BLaER1 treated with 17β-estradiol and CSF1 and Interleukin-3, amounts not matched to agents 10 nM and 100 nM (cell line): ENCODE measurements at regions not wholly inside any gene's neighbourhood (a gene's known extent, or its start where the extent isn't known, plus 50 kb on each side); places are given as distances from the start of the nearest gene placed in this dataset.

Experiments
- H3K27ac ChIP-seq, 11 experiments: shearing (Covaris generic); formaldehyde crosslinking; 2 replicates each; pipeline ENCODE4 v1.8.1; 2022
- H3K27me3 ChIP-seq, 11 experiments: shearing (Covaris generic); formaldehyde crosslinking; 2 replicates each; pipeline ENCODE4 v1.8.1; 2022
- H3K36me3 ChIP-seq, 11 experiments: shearing (Covaris generic); formaldehyde crosslinking; 2 replicates each; pipeline ENCODE4 v1.8.1; 2022
- H3K4me1 ChIP-seq, 10 experiments: shearing (Covaris generic); formaldehyde crosslinking; 2 replicates each; pipeline ENCODE4 v1.8.1; 2022
- H3K4me2 ChIP-seq, 11 experiments: shearing (Covaris generic); formaldehyde crosslinking; 2 replicates each; pipeline ENCODE4 v1.8.1; 2022
- H3K4me3 ChIP-seq, 10 experiments: shearing (Covaris generic); formaldehyde crosslinking; 2 replicates each; pipeline ENCODE4 v1.8.1; 2022
- H3K9ac ChIP-seq, 11 experiments: shearing (Covaris generic); formaldehyde crosslinking; 2 replicates each; pipeline ENCODE4 v1.8.1; 2022
- H3K9me3 ChIP-seq, 11 experiments: shearing (Covaris generic); formaldehyde crosslinking; replicated peaks in 1 of 11; 2 replicates each; pipeline ENCODE4 v1.8.1; 2022
- H4K20me1 ChIP-seq, 11 experiments: shearing (Covaris generic); formaldehyde crosslinking; 2 replicates each; pipeline ENCODE4 v1.8.1; 2022
- Cebpa-rat ChIP-seq, 11 experiments: shearing (Covaris generic); IDR thresholded peaks; 2 replicates each; pipeline ENCODE4 v1.8.1; 2022

DNA sequence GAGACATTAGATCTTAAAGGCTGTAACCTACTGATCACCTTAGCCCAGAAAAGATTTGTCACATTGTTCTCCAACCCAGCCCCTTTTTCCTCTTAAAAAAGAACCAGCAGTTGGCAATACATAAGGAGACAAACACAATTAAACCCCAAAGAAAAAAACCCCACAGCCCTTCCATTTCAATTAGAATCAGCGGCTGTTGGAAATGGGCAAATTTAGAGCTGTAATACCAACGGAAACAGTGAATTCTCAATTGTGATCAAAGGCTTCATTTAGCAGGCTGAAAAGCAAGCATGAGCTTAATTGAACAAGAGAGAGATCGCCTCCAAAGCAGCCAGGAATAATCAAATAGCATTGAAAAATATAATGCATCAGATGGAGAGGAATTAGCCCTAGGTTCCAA lies 153.6 kb downstream of the FAM114A2 start:
- Histone ChIP-seq H3K9me3 (no peaks in the 10 kb centered on the region), H3K36me3 (no peaks in the 10 kb centered on the region)

DNA sequence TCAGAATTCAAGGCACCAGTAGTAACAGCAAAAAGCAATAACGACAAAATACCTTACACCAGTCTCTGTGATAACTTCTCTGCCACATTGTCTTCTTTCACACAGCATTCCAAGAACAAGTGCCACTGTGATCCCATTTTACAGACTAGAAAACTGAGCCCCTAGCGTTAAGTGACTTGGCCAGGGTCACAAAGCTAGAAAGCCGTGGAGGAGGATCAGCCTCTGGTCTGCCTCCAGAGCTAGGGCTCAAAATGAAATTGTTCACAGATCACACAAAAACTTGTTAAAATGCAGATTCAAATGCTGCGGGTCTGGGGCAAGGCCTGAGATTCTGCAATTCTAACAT lies 154.1 kb downstream of the FAM114A2 start:
- H3K9ac ChIP-seq: no peak overlapping the region
- no peak overlapping the region for H3K4me2 ChIP-seq
- no peaks in the 10 kb centered on the region for H3K36me3 ChIP-seq
- no peak for TF ChIP-seq Cebpa-rat (IDR thresholded peaks at IDR 0.05)
- no peaks in the 10 kb centered on the region for H3K9me3 ChIP-seq
- no peaks in the 10 kb centered on the region for H3K4me1 ChIP-seq
- no peaks in the 10 kb centered on the region for H3K27me3 ChIP-seq
- H4K20me1 ChIP-seq: no peaks in the 10 kb centered on the region
- no peak overlapping the region for H3K4me3 ChIP-seq
- no peak overlapping the region for H3K27ac ChIP-seq

More for the DNA sequence above, 153.6 kb downstream of the FAM114A2 start:
- Histone ChIP-seq H3K9ac (no peak overlapping the region), H3K4me2 (no peak overlapping the region), H3K4me3 (no peak overlapping the region), H4K20me1 (no peaks in the 10 kb centered on the region), H3K27ac (no peak overlapping the region), H3K27me3 (no peaks in the 10 kb centered on the region), H3K4me1 (no peaks in the 10 kb centered on the region)
- TF ChIP-seq Cebpa-rat (IDR thresholded peaks at IDR 0.05): no peak

DNA sequence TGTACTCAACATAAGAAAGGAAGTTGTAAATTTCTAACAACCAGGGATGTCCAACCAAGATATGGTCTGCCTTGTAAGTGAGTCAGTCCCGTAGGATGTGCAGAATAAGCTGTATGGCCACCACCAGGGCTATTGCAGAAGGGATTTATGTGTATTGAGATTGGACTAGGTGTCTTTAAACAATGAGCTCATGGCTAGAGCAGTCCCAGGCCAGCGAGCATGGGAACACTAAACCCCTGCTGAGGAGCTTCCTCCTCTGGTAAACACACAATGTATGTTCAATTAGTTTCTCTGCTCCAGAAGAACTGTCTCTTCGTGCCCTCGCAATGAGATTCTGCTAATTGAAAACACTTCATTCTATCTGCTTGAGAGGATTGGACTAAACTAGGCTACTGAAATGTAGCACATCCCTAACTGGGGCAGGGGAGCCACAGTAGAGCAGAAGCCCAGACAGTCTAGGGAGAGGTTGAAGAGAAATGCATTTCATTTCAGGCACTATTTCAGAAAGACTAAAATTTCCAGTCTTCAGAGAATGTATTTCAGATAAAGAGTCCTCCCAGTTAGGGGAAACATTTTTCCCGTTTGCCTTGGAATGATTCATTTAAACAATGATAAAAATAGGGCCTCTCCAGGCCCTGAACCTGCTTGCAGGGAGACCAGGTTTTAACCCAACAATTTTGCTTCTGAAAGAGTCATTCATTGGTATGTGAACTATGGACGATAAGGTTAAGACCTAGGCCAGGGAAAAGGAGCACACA lies 154.7 kb downstream of the FAM114A2 start:
- Histone ChIP-seq H3K27ac (no peak overlapping the region), H4K20me1 (no peaks in the 10 kb centered on the region), H3K27me3 (no peaks in the 10 kb centered on the region), H3K4me1 (no peaks in the 10 kb centered on the region), H3K4me3 (no peak overlapping the region), H3K9me3 (no peaks in the 10 kb centered on the region), H3K4me2 (no peak overlapping the region), H3K36me3 (no peaks in the 10 kb centered on the region), H3K9ac (no peak overlapping the region)
- no peak for TF ChIP-seq Cebpa-rat (IDR thresholded peaks at IDR 0.05)

DNA sequence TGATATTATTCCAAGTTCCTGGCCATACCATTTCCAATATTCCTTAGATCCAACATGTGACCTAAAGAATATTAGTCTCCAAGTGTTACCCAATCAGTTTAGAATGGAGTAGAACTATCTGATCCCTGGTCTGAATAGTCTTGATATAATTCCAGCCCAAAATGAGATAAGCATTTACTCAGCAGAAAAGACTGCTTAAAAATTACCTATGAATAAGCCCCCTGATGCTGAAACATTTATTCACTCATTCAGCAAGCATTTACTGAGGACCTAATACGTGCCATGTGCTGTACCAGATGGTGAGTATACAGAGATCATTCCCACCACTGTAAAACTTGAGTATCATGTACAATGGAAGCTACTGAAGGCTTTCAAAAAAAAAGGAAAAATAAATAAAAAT lies 157.0 kb downstream of the FAM114A2 start:
- Histone ChIP-seq H3K4me2 (no peak overlapping the region), H3K9me3 (no peaks in the 10 kb centered on the region), H4K20me1 (no peaks in the 10 kb centered on the region), H3K27ac (no peak overlapping the region), H3K4me1 (no peaks in the 10 kb centered on the region), H3K9ac (no peak overlapping the region), H3K36me3 (no peaks in the 10 kb centered on the region), H3K27me3 (no peaks in the 10 kb centered on the region), H3K4me3 (no peak overlapping the region)
- TF ChIP-seq Cebpa-rat (IDR thresholded peaks at IDR 0.05): no peak

DNA sequence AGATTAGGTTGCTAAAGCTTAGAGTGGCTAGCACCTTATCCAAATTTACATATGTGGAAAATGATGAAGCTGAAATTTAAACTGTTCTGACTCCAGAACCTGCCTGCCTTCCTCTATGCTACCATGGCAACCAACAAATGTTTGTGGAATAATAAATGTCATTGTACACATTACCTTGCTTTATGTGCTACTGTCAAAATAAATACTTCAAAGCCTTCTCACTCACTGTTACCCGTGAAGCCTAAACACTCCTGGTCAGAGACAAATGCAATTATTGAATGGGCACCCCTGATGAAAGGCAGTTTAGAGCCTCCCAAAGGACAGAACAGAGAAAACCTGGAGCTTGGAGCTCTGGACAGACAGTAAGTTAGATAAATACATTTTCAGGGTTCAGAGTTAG lies 158.6 kb downstream of the FAM114A2 start:
- Histone ChIP-seq H3K9me3 (no peaks in the 10 kb centered on the region), H3K27ac (no peak overlapping the region), H3K36me3 (no peaks in the 10 kb centered on the region), H3K4me1 (no peaks in the 10 kb centered on the region), H3K27me3 (no peaks in the 10 kb centered on the region), H3K4me2 (no peak overlapping the region), H3K9ac (no peak overlapping the region), H3K4me3 (no peak overlapping the region), H4K20me1 (no peaks in the 10 kb centered on the region)
- TF ChIP-seq Cebpa-rat (IDR thresholded peaks at IDR 0.05): no peak

DNA sequence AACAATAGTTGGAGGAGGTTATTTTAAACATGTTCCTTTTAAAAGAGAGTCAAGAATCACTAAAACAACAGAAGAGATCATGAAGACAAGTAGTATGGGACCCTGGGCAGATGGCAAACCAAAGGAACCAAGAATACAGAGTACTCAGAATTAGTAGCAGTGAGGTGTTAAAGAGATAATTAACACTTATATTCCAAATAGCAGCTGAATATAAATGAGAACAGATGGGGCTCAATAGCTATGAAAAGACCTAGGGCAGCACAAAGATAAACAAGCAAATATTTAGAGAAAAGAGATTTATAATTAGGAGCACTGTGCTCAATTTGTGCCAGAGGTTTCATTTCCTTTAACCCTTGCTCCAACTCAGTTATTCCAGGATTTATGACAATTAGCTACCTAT lies 159.1 kb downstream of the FAM114A2 start:
- Histone ChIP-seq H3K9ac (no peak overlapping the region), H3K27me3 (no peaks in the 10 kb centered on the region), H3K27ac (no peak overlapping the region), H3K36me3 (no peaks in the 10 kb centered on the region), H3K4me2 (no peak overlapping the region), H3K9me3 (peaks cover 0 to 4% (median 0%) of the 10 kb centered on the region in 11 experiments; a peak in 2 of 22 replicates), H4K20me1 (no peaks in the 10 kb centered on the region), H3K4me3 (no peak overlapping the region), H3K4me1 (no peaks in the 10 kb centered on the region)
- TF ChIP-seq Cebpa-rat (IDR thresholded peaks at IDR 0.05): no peak

DNA sequence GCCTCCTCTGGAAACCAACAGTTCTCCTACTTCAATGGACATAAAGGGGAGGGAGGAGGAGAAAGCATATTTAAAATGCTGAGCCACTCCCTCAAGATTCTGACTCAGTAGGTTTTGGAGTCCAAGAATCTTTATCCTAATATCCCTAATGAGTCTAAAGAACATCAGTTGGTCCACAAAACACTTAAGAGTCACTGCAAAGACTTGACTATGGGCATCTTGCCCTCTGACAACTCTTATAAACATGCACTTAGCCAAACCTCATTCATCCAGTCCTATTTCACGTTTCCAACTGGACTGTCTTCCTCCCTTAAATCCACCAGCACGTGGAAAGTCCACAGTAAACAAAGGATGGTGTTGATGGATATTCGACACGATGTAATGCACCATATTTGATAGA lies 172.5 kb downstream of the FAM114A2 start:
- Histone ChIP-seq H3K4me3 (no peak overlapping the region), H3K9ac (no peak overlapping the region), H3K27ac (no peak overlapping the region), H3K9me3 (peaks cover 0 to 4% (median 0%) of the 10 kb centered on the region in 11 experiments; a peak in 3 of 22 replicates), H4K20me1 (no peaks in the 10 kb centered on the region), H3K36me3 (no peaks in the 10 kb centered on the region), H3K4me2 (no peak overlapping the region), H3K4me1 (no peaks in the 10 kb centered on the region), H3K27me3 (no peaks in the 10 kb centered on the region)
- TF ChIP-seq Cebpa-rat (IDR thresholded peaks at IDR 0.05): no peak

DNA sequence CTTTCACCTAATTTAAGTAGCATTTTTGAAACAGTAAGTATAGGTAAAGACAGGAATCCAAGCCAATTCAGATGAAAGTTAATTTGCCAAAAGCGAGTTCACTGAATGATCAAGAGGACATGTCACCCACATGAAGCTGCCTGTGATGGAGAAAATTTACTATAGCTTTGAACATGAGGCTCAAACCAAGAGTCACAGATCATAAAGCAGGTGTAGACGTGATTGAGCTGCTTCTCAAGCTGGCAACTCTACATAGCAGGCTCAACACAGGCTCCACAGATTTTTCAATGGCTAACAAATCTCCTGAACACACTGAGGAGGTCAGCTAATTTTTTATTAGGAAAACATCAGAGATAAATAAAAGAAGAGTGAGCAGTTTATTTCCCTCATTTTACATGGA lies 173.7 kb downstream of the FAM114A2 start:
- no peaks in the 10 kb centered on the region for H3K4me1 ChIP-seq
- H3K27ac ChIP-seq: no peak overlapping the region
- no peaks in the 10 kb centered on the region; a peak in 1 of 22 replicates for H3K9me3 ChIP-seq
- no peaks in the 10 kb centered on the region for H4K20me1 ChIP-seq
- H3K4me2 ChIP-seq: no peak overlapping the region
- TF ChIP-seq Cebpa-rat (IDR thresholded peaks at IDR 0.05): no peak
- H3K9ac ChIP-seq: no peak overlapping the region
- H3K4me3 ChIP-seq: no peak overlapping the region
- H3K27me3 ChIP-seq: no peaks in the 10 kb centered on the region
- H3K36me3 ChIP-seq: no peaks in the 10 kb centered on the region

DNA sequence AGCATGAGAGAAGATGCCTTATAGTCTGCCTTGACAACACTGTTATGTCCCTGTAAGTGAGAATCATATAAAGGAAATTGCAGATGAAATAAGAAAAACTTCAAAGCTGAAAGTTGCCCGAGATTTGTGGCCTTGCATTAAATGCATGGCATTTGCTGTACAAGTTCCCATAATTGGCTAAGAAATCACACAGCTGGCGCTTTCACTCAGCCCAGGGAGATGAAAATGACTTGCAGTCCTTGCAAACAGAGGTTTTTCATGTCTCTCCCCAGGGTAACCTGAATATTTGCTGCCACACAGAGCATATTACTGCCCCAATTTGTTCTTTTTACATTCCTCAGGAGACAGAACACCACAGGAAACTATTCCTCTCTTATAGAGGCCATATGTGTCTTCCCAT lies 174.8 kb downstream of the FAM114A2 start:
- Histone ChIP-seq H3K27ac (no peak overlapping the region), H4K20me1 (no peaks in the 10 kb centered on the region), H3K36me3 (no peaks in the 10 kb centered on the region), H3K4me3 (no peak overlapping the region), H3K9ac (no peak overlapping the region), H3K27me3 (no peaks in the 10 kb centered on the region), H3K9me3 (no peaks in the 10 kb centered on the region), H3K4me1 (no peaks in the 10 kb centered on the region), H3K4me2 (no peak overlapping the region)
- TF ChIP-seq Cebpa-rat (IDR thresholded peaks at IDR 0.05): no peak
